ENCODE measurements at regions not wholly inside any gene's neighbourhood (a gene's known extent, or its start where the extent isn't known, plus 50 kb on each side); places are given as distances from the start of the nearest gene placed in this dataset.

GRCh38 chr14:95024380-95024779 is 132.9 kb downstream of the DICER1 start:
- no peak overlapping the region for H3K14ac ChIP-seq (ENCODE audit: insufficient read length)
- H3K56ac ChIP-seq (replicated peaks; ENCODE audit: insufficient read length, low read depth, low read length): no peak overlapping the region
- TF ChIP-seq RXRA (IDR thresholded peaks at IDR 0.05; ENCODE audit: insufficient read depth, low read depth, low read length) (no peak), CTBP2 (IDR thresholded peaks at IDR 0.05; ENCODE audit: borderline replicate concordance, insufficient read depth, insufficient read length, low read length) (no peak), GABPA (IDR thresholded peaks at IDR 0.05; ENCODE audit: borderline replicate concordance, insufficient read depth, low read length) (no peak), EP300 (IDR thresholded peaks at IDR 0.05; ENCODE audit: borderline replicate concordance in 1 of 2, low read depth in 2 of 2, low read length in 2 of 2) (no peak), HDAC2 (IDR thresholded peaks at IDR 0.05; ENCODE audit: borderline replicate concordance in 1 of 2, low read depth in 2 of 2, low read length in 2 of 2) (no peak), EZH2 (IDR thresholded peaks at IDR 0.05; ENCODE audit: low read depth, low read length, severe bottlenecking) (no peak), RNF2 (IDR thresholded peaks at IDR 0.05; ENCODE audit: borderline replicate concordance, low read depth, low read length, missing control alignments, poor library complexity, severe bottlenecking) (no peak), BCL11A (IDR thresholded peaks at IDR 0.05; ENCODE audit: low read depth in 2 of 2, low read length in 2 of 2) (no peak), YY1 (IDR thresholded peaks at IDR 0.05; ENCODE audit: low read depth, low read length) (no peak), CEBPB (IDR thresholded peaks at IDR 0.05; ENCODE audit: low read depth, low read length) (no peak)
- TF ChIP-seq, protein P1, sequence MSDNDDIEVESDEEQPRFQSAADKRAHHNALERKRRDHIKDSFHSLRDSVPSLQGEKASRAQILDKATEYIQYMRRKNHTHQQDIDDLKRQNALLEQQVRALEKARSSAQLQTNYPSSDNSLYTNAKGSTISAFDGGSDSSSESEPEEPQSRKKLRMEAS (IDR thresholded peaks at IDR 0.05): no peak
- H3K4me3 ChIP-seq (ENCODE audit: extremely low read depth in 1 of 4, insufficient read depth in 2 of 4, low read depth in 3 of 4, low read length in 4 of 4): no peak overlapping the region
- H3K4ac ChIP-seq (replicated peaks; ENCODE audit: insufficient read length, low read depth, low read length): no peak overlapping the region
- no peak overlapping the region for H3K9ac ChIP-seq (replicated peaks in 1 of 4; ENCODE audit: extremely low read depth in 1 of 4, low read depth in 3 of 4, low read length in 3 of 4)
- H3K27me3 ChIP-seq (replicated peaks in 1 of 4; ENCODE audit: control insufficient read depth in 3 of 4, extremely low read depth in 1 of 4, insufficient read depth in 3 of 4, low read length in 3 of 4): no peaks in the 10 kb centered on the region
- no peak overlapping the region for H4K8ac ChIP-seq (ENCODE audit: extremely low read depth, insufficient read depth, low read length)
- no peaks in the 10 kb centered on the region for H3K79me1 ChIP-seq (ENCODE audit: low read depth, low read length)
- no peak overlapping the region for H2BK5ac ChIP-seq (ENCODE audit: low read depth, low read length)
- no peaks in the 10 kb centered on the region for H3K79me2 ChIP-seq (ENCODE audit: control insufficient read depth in 1 of 2, insufficient read depth in 2 of 2, low read length in 2 of 2)
- H3K9me3 ChIP-seq (ENCODE audit: insufficient read depth in 2 of 2, low read depth in 1 of 2, low read length in 1 of 2): peaks cover 0 to 4% of the 10 kb centered on the region in 2 experiments; a peak in 1 of 4 replicates
- no peak overlapping the region for H3K27ac ChIP-seq (ENCODE audit: low read depth, low read length)
- DNase-seq (ENCODE audit: low read depth in 1 of 2, low spot score in 2 of 2) (no peak), FAIRE-seq (no peak)
- H3K23ac ChIP-seq (ENCODE audit: insufficient read length): no peak overlapping the region
- no peak overlapping the region for H2BK20ac ChIP-seq (ENCODE audit: low read length)
- no peak overlapping the region for H4K91ac ChIP-seq (replicated peaks; ENCODE audit: insufficient read length, low read length)
- no peak overlapping the region for H4K5ac ChIP-seq (ENCODE audit: insufficient read length, low read depth, low read length)
- no peak overlapping the region for H2AK5ac ChIP-seq (ENCODE audit: low read depth, low read length)
- H2AFZ ChIP-seq (ENCODE audit: low read length): no peak overlapping the region
- H2BK12ac ChIP-seq (ENCODE audit: low read depth, low read length): no peak overlapping the region
- POLR2A ChIA-PET (ENCODE audit: partially characterized antibody): no interaction called here
- H3K18ac ChIP-seq (ENCODE audit: extremely low read depth, low read length): no peak overlapping the region
- H2BK120ac ChIP-seq (replicated peaks; ENCODE audit: low read depth, low read length): no peak overlapping the region
- H3K36me3 ChIP-seq (ENCODE audit: control insufficient read depth in 2 of 4, insufficient read depth in 4 of 4, low read length in 3 of 4): no peaks in the 10 kb centered on the region
- H2BK15ac ChIP-seq (ENCODE audit: low read length): no peak overlapping the region
- H4K20me1 ChIP-seq (replicated peaks in 1 of 2; ENCODE audit: control insufficient read depth in 1 of 2, insufficient read depth in 2 of 2, low read length in 2 of 2): no peaks in the 10 kb centered on the region
- H3K4me2 ChIP-seq (ENCODE audit: insufficient read depth in 1 of 2, low read depth in 2 of 2, low read length in 2 of 2): no peak overlapping the region
- H3K23me2 ChIP-seq (ENCODE audit: low read depth, low read length): no peaks in the 10 kb centered on the region
- CTCF ChIA-PET (ENCODE audit: partially characterized antibody): interaction anchor here (0.7 to 2.0 kb wide), 6 partner anchors 12 to 406 kb away, joined by 3 to 7 read pairs (median 4); no protein-coding TSS in a partner anchor
- 73% methylated on average over 6 of the region's 6 CpGs; no CpG with 5 or more reads in 1 of the 2 experiments for WGBS, 2 experiments (ENCODE audit: extremely low coverage in 1 of 2, insufficient coverage in 1 of 2, insufficient read length in 1 of 2, insufficient replicate concordance in 2 of 2, low coverage in 1 of 2, low lambda C conversion rate in 2 of 2, missing lambda C conversion rate in 1 of 2)
- H3K4me1 ChIP-seq (replicated peaks in 1 of 4; ENCODE audit: control insufficient read depth in 3 of 4, insufficient read depth in 4 of 4, low read length in 3 of 4): no peaks in the 10 kb centered on the region

All from H1 (cell line).